DOHH2 (cell line): ENCODE measurements at regions not wholly inside any gene's neighbourhood (a gene's known extent, or its start where the extent isn't known, plus 50 kb on each side); places are given as distances from the start of the nearest gene placed in this dataset.

Experiments
- H3F3A ChIP-seq: fragments of 200-600 bp; sonication (generic), shearing (Covaris generic); 2 replicates; pipeline ENCODE4 v1.6.0; 2016; ENCODE audit warnings: antibody characterized with exemption, mild to moderate bottlenecking; ENCODE audit not compliant: control insufficient read depth, insufficient read depth
- H3K27ac ChIP-seq: fragments of 200-600 bp; sonication (generic); 2 replicates; pipeline ENCODE4 v1.5.1; 2014; ENCODE audit warnings: low read depth, mild to moderate bottlenecking, low read length, moderate library complexity
- H3K27me3 ChIP-seq: fragments of 200-600 bp; sonication (generic); 2 replicates; pipeline ENCODE4 v1.6.1; 2014; ENCODE audit warnings: mild to moderate bottlenecking, low read length, mixed read lengths; ENCODE audit not compliant: control insufficient read depth
- H3K36me3 ChIP-seq: fragments of 200-600 bp; sonication (generic); 2 replicates; pipeline ENCODE4 v1.6.1; 2014; ENCODE audit warnings: mild to moderate bottlenecking, low read length, moderate library complexity, mixed read lengths; ENCODE audit not compliant: control insufficient read depth
- H3K4me1 ChIP-seq: fragments of 200-600 bp; sonication (generic); 2 replicates; pipeline ENCODE4 v1.6.1; 2014; ENCODE audit warnings: mild to moderate bottlenecking, low read length, mixed read lengths; ENCODE audit not compliant: control insufficient read depth
- H3K4me2 ChIP-seq: fragments of 200-600 bp; sonication (generic); 2 replicates; pipeline ENCODE4 v1.6.0; 2014; ENCODE audit warnings: mild to moderate bottlenecking, low read length, moderate library complexity
- H3K4me3 ChIP-seq: fragments of 200-600 bp; sonication (generic); 2 replicates; pipeline ENCODE4 v1.5.1; 2014; ENCODE audit warnings: mild to moderate bottlenecking, low read length, mixed read lengths
- H3K79me2 ChIP-seq: fragments of 200-600 bp; sonication (generic); 2 replicates; pipeline ENCODE4 v1.6.1; 2014; ENCODE audit warnings: mild to moderate bottlenecking, low read length, mixed read lengths; ENCODE audit not compliant: control insufficient read depth
- H3K9me2 ChIP-seq: fragments of 200-600 bp; sonication (generic); replicated peaks from 2 replicates; pipeline ENCODE4 v1.6.1; 2014; ENCODE audit warnings: mild to moderate bottlenecking, low read length, mixed read lengths; ENCODE audit not compliant: control insufficient read depth
- H3K9me3 ChIP-seq: fragments of 200-600 bp; sonication (generic); 2 replicates; pipeline ENCODE4 v1.6.1; 2014; ENCODE audit warnings: antibody characterized with exemption, low read length, mixed read lengths; ENCODE audit not compliant: control insufficient read depth, insufficient read depth
- H4K20me1 ChIP-seq: fragments of 200-600 bp; sonication (generic); 2 replicates; pipeline ENCODE4 v1.6.0; 2014; ENCODE audit warnings: low read depth, mild to moderate bottlenecking, antibody characterized with exemption, low read length, moderate library complexity; ENCODE audit not compliant: control insufficient read depth, insufficient read depth
- CTCF ChIP-seq: fragments of 200-600 bp; sonication (generic); IDR thresholded peaks from one replicate; pipeline ENCODE4 v1.5.1; 2014; ENCODE audit warnings: antibody characterized with exemption, mild to moderate bottlenecking, low read depth, low read length; ENCODE audit not compliant: poor library complexity, severe bottlenecking
- EZH2phosphoT487 ChIP-seq: fragments of 200-600 bp; sonication (generic); IDR thresholded peaks from 2 replicates; pipeline ENCODE4 v1.6.1; 2017; ENCODE audit warnings: borderline replicate concordance, mild to moderate bottlenecking, antibody characterized with exemption, low read length, moderate library complexity, mixed read lengths

- TF ChIP-seq CTCF (no peak), EZH2phosphoT487 (no peak)
- no peak overlapping the region for H3K4me2 ChIP-seq
- H3K9me3 ChIP-seq = no peaks in the 10 kb centered on the region
- no peaks in the 10 kb centered on the region for H3K36me3 ChIP-seq
- no peak overlapping the region for H3K4me3 ChIP-seq
- H3K4me1 ChIP-seq = peaks cover 11% of the 10 kb centered on the region
- H3F3A ChIP-seq = no peaks in the 10 kb centered on the region
- no peaks in the 10 kb centered on the region for H3K27me3 ChIP-seq
- no peak overlapping the region for H3K27ac ChIP-seq
- no peaks in the 10 kb centered on the region for H4K20me1 ChIP-seq
- no peaks in the 10 kb centered on the region for H3K79me2 ChIP-seq
- no peaks in the 10 kb centered on the region for H3K9me2 ChIP-seq
Observed at GRCh38 chr3:107325446-107325845, 51.8 kb upstream of the CCDC54 start.
